ENCODE measurements at regions not wholly inside any gene's neighbourhood (a gene's known extent, or its start where the extent isn't known, plus 50 kb on each side); places are given as distances from the start of the nearest gene placed in this dataset.

- H3K4me1 ChIP-seq (ENCODE audit: control insufficient read depth in 3 of 3, insufficient read depth in 2 of 3, low read depth in 1 of 3, low read length in 2 of 3): no peaks in the 10 kb centered on the region
- no peak overlapping the region for H3K27ac ChIP-seq (ENCODE audit: low read depth in 1 of 3, low read length in 2 of 3)
- no peak overlapping the region for H3K4me3 ChIP-seq (ENCODE audit: low read depth in 1 of 3, low read length in 3 of 3)
- no peaks in the 10 kb centered on the region for H3K27me3 ChIP-seq (ENCODE audit: control insufficient read depth in 3 of 3, insufficient read depth in 3 of 3, low read length in 3 of 3)
- WGBS, 3 donors: 40 to 65% (median 48%) methylated on average over 2 of the region's 2 CpGs
- no peaks in the 10 kb centered on the region for H3K36me3 ChIP-seq (ENCODE audit: control insufficient read depth in 3 of 3, insufficient read depth in 2 of 3, low read depth in 1 of 3, low read length in 3 of 3)
- no peak for FAIRE-seq
- peaks cover 0 to 2% of the 10 kb centered on the region in 2 donors for H3K9me3 ChIP-seq (ENCODE audit: control insufficient read depth in 2 of 2, insufficient read depth in 1 of 2, low read depth in 1 of 2, low read length in 1 of 2)
- DNase-seq: no peak
These were observed 662.4 kb downstream of the TBC1D4 start for GRCh38 chr13:74819549-74819948.

- Histone ChIP-seq H3K27ac (ENCODE audit: low read depth in 1 of 3, low read length in 2 of 3) (no peak overlapping the region), H3K9me3 (ENCODE audit: control insufficient read depth in 2 of 2, insufficient read depth in 1 of 2, low read depth in 1 of 2, low read length in 1 of 2) (peaks cover 0 to 2% of the 10 kb centered on the region in 2 donors), H3K4me3 (ENCODE audit: low read depth in 1 of 3, low read length in 3 of 3) (no peak overlapping the region), H3K4me1 (ENCODE audit: control insufficient read depth in 3 of 3, insufficient read depth in 2 of 3, low read depth in 1 of 3, low read length in 2 of 3) (no peaks in the 10 kb centered on the region), H3K36me3 (ENCODE audit: control insufficient read depth in 3 of 3, insufficient read depth in 2 of 3, low read depth in 1 of 3, low read length in 3 of 3) (no peaks in the 10 kb centered on the region), H3K27me3 (ENCODE audit: control insufficient read depth in 3 of 3, insufficient read depth in 3 of 3, low read length in 3 of 3) (no peaks in the 10 kb centered on the region)
- DNase-seq: no peak
- 66 to 76% (median 73%) methylated on average over 1 of the region's 1 CpG for WGBS, 3 donors
- FAIRE-seq: no peak
These were observed 665.2 kb downstream of the TBC1D4 start for GRCh38 chr13:74816737-74817136.

GRCh38 chr13:74796157-74796556 is 662.0 kb upstream of the KLF12 start:
- H3K27me3 ChIP-seq (ENCODE audit: control insufficient read depth in 3 of 3, insufficient read depth in 3 of 3, low read length in 3 of 3): no peaks in the 10 kb centered on the region
- 45 to 71% (median 53%) methylated on average over 2 of the region's 2 CpGs for WGBS, 3 donors
- no peaks in the 10 kb centered on the region for H3K36me3 ChIP-seq (ENCODE audit: control insufficient read depth in 3 of 3, insufficient read depth in 2 of 3, low read depth in 1 of 3, low read length in 3 of 3)
- H3K4me1 ChIP-seq (ENCODE audit: control insufficient read depth in 3 of 3, insufficient read depth in 2 of 3, low read depth in 1 of 3, low read length in 2 of 3): no peaks in the 10 kb centered on the region
- H3K27ac ChIP-seq (ENCODE audit: low read depth in 1 of 3, low read length in 2 of 3): no peak overlapping the region
- FAIRE-seq (no peak), DNase-seq (no peak)
- H3K9me3 ChIP-seq (ENCODE audit: control insufficient read depth in 2 of 2, insufficient read depth in 1 of 2, low read depth in 1 of 2, low read length in 1 of 2): no peaks in the 10 kb centered on the region
- no peak overlapping the region for H3K4me3 ChIP-seq (ENCODE audit: low read depth in 1 of 3, low read length in 3 of 3)

DNA sequence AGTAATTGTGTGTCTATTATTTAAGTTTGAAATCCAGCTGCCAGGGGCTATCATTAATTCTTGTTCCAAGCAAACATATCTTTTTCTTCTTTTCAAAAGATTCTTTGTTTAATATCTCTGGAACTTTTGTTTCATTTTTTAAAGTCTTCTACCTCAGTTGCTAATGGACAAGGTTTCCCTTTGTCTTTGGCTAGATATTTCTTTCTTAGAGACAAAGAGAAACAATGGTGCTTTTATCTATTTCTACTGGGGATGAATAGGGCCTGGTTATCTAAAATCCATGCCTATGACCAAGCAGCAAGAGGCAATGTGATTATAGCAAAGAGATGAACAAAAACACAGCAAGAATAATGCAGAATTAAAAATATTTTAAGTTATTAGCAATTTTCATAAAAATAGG is 661.3 kb upstream of the KLF12 start:
- no peak for DNase-seq
- FAIRE-seq: no peak
- no peaks in the 10 kb centered on the region for H3K27me3 ChIP-seq (ENCODE audit: control insufficient read depth in 3 of 3, insufficient read depth in 3 of 3, low read length in 3 of 3)
- no peaks in the 10 kb centered on the region for H3K9me3 ChIP-seq (ENCODE audit: control insufficient read depth in 2 of 2, insufficient read depth in 1 of 2, low read depth in 1 of 2, low read length in 1 of 2)
- H3K36me3 ChIP-seq (ENCODE audit: control insufficient read depth in 3 of 3, insufficient read depth in 2 of 3, low read depth in 1 of 3, low read length in 3 of 3): no peaks in the 10 kb centered on the region
- H3K4me3 ChIP-seq (ENCODE audit: low read depth in 1 of 3, low read length in 3 of 3): no peak overlapping the region
- H3K27ac ChIP-seq (ENCODE audit: low read depth in 1 of 3, low read length in 2 of 3): no peak overlapping the region
- H3K4me1 ChIP-seq (ENCODE audit: control insufficient read depth in 3 of 3, insufficient read depth in 2 of 3, low read depth in 1 of 3, low read length in 2 of 3): no peaks in the 10 kb centered on the region

DNA sequence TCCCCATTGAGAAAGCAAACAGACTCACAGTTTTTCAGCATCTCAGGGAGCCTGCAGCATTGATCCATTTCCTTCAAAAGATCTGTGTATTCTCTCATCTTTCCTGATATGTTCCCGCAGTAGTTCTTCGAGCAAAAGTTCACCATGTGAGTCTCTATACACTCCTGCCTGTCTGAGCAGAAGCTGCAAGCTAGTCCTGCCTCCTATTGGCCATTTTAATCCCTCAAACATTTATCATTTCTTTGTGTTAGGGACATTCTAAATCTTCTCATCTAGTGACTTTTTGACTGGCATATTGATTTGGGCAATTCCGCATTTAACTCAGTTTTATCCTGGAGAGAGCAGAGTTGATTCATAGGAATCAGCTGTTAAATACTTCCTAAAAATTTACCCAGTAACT is 660.4 kb upstream of the KLF12 start:
- no peak overlapping the region for H3K27ac ChIP-seq (ENCODE audit: low read depth in 1 of 3, low read length in 2 of 3)
- H3K4me1 ChIP-seq (ENCODE audit: control insufficient read depth in 3 of 3, insufficient read depth in 2 of 3, low read depth in 1 of 3, low read length in 2 of 3): no peaks in the 10 kb centered on the region
- H3K36me3 ChIP-seq (ENCODE audit: control insufficient read depth in 3 of 3, insufficient read depth in 2 of 3, low read depth in 1 of 3, low read length in 3 of 3): no peaks in the 10 kb centered on the region
- no peaks in the 10 kb centered on the region for H3K27me3 ChIP-seq (ENCODE audit: control insufficient read depth in 3 of 3, insufficient read depth in 3 of 3, low read length in 3 of 3)
- no peak overlapping the region for H3K4me3 ChIP-seq (ENCODE audit: low read depth in 1 of 3, low read length in 3 of 3)
- FAIRE-seq (no peak), DNase-seq (no peak)
- no peaks in the 10 kb centered on the region for H3K9me3 ChIP-seq (ENCODE audit: control insufficient read depth in 2 of 2, insufficient read depth in 1 of 2, low read depth in 1 of 2, low read length in 1 of 2)
- 85 to 92% (median 88%) methylated on average over 3 of the region's 3 CpGs for WGBS, 3 donors

DNA sequence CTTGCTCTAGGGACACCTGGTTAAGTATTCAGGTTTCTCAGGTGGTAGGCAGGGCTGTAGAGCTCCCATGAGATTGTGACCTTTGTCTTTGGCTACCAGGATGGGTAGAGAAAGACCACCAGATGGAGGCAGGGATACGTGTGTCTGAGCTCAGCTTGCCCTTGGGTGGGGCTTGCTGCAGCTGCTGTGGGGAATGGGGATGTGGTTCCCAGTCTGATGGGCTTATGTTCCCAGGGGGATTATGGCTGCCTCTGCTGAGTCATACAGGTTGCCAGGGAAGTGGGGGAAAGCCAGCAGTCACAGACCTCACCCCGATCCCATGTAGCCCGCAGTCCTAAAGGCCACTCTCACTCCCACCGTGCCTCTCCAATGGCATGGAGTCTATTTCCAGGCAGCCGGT is 659.9 kb upstream of the KLF12 start:
- 78 to 89% (median 79%) methylated on average over 5 of the region's 5 CpGs for WGBS, 3 donors
- Histone ChIP-seq H3K4me3 (ENCODE audit: low read depth in 1 of 3, low read length in 3 of 3) (no peak overlapping the region), H3K4me1 (ENCODE audit: control insufficient read depth in 3 of 3, insufficient read depth in 2 of 3, low read depth in 1 of 3, low read length in 2 of 3) (no peaks in the 10 kb centered on the region), H3K36me3 (ENCODE audit: control insufficient read depth in 3 of 3, insufficient read depth in 2 of 3, low read depth in 1 of 3, low read length in 3 of 3) (no peaks in the 10 kb centered on the region), H3K27ac (ENCODE audit: low read depth in 1 of 3, low read length in 2 of 3) (no peak overlapping the region), H3K9me3 (ENCODE audit: control insufficient read depth in 2 of 2, insufficient read depth in 1 of 2, low read depth in 1 of 2, low read length in 1 of 2) (no peaks in the 10 kb centered on the region), H3K27me3 (ENCODE audit: control insufficient read depth in 3 of 3, insufficient read depth in 3 of 3, low read length in 3 of 3) (no peaks in the 10 kb centered on the region)
- FAIRE-seq (no peak), DNase-seq (no peak)

DNA sequence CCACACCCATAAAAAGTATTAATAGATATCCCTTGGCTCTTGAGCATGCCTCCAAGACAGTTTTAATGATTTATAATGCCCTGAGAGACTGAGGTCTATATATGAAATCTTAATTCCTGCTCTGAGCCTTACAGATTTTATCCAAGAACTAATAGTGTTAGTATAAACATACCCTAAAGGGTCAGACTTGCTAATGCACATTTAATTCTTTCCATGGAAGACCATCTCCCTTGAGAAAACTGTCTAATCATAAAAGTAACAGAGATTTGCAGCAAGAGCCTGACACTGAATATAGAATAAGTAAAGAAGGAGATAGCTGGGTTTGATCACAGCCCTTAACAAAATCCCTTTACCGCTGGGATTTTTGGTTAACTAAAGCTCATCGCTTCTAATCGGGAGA is 650.8 kb upstream of the KLF12 start:
- FAIRE-seq (no peak), DNase-seq (no peak)
- Histone ChIP-seq H3K4me3 (ENCODE audit: low read depth in 1 of 3, low read length in 3 of 3) (no peak overlapping the region), H3K4me1 (ENCODE audit: control insufficient read depth in 3 of 3, insufficient read depth in 2 of 3, low read depth in 1 of 3, low read length in 2 of 3) (no peaks in the 10 kb centered on the region), H3K36me3 (ENCODE audit: control insufficient read depth in 3 of 3, insufficient read depth in 2 of 3, low read depth in 1 of 3, low read length in 3 of 3) (no peaks in the 10 kb centered on the region), H3K27ac (ENCODE audit: low read depth in 1 of 3, low read length in 2 of 3) (no peak overlapping the region), H3K27me3 (ENCODE audit: control insufficient read depth in 3 of 3, insufficient read depth in 3 of 3, low read length in 3 of 3) (no peaks in the 10 kb centered on the region), H3K9me3 (ENCODE audit: control insufficient read depth in 2 of 2, insufficient read depth in 1 of 2, low read depth in 1 of 2, low read length in 1 of 2) (no peaks in the 10 kb centered on the region)
- WGBS, 3 donors: 86 to 90% (median 87%) methylated on average over 3 of the region's 3 CpGs

DNA sequence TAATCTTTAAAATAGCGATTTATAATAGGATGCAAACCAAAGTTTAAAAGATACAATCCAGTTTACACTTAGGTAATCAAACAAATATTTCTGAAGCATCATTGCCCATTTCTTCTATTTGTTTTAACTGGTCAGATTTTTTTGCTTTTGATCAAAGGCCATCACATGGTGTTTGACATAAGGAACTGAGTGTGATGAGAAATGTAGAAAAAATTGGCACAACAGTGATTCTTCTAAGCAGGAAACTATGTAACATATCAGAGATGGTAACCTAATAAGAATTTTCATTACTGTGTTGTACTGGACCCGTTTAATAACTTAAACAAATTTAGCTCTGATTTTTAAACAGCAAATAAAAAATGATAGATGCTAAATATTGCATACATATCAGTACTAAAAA is 644.7 kb upstream of the KLF12 start:
- no peaks in the 10 kb centered on the region for H3K9me3 ChIP-seq (ENCODE audit: control insufficient read depth in 2 of 2, insufficient read depth in 1 of 2, low read depth in 1 of 2, low read length in 1 of 2)
- H3K27ac ChIP-seq (ENCODE audit: low read depth in 1 of 3, low read length in 2 of 3): no peak overlapping the region
- 62 to 69% (median 66%) methylated on average over 2 of the region's 2 CpGs for WGBS, 3 donors
- no peaks in the 10 kb centered on the region for H3K27me3 ChIP-seq (ENCODE audit: control insufficient read depth in 3 of 3, insufficient read depth in 3 of 3, low read length in 3 of 3)
- DNase-seq: no peak
- H3K4me1 ChIP-seq (ENCODE audit: control insufficient read depth in 3 of 3, insufficient read depth in 2 of 3, low read depth in 1 of 3, low read length in 2 of 3): no peaks in the 10 kb centered on the region
- FAIRE-seq: no peak
- no peak overlapping the region for H3K4me3 ChIP-seq (ENCODE audit: low read depth in 1 of 3, low read length in 3 of 3)
- no peaks in the 10 kb centered on the region for H3K36me3 ChIP-seq (ENCODE audit: control insufficient read depth in 3 of 3, insufficient read depth in 2 of 3, low read depth in 1 of 3, low read length in 3 of 3)

DNA sequence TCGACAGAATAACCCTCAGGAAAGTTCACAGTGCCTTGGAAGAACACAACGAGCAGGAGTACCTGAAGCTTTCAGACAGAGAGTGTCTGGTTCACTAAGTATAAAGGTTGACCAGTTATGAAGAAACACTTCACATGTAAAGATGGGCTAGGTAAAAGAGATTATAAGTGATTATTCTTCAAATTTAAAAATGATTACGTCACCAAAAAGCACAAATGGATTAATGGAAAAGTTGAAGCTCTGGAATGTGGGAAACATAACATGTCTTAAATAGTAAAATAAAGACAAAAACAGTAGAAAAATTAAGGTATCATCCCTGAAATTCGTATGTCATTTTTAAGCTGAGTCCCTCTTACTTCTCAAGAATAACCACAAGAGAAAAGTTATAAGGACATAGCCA is 643.9 kb upstream of the KLF12 start:
- FAIRE-seq: no peak
- WGBS, 3 donors: 61 to 82% (median 71%) methylated on average over 4 of the region's 4 CpGs
- no peaks in the 10 kb centered on the region for H3K4me1 ChIP-seq (ENCODE audit: control insufficient read depth in 3 of 3, insufficient read depth in 2 of 3, low read depth in 1 of 3, low read length in 2 of 3)

More for the DNA sequence above, 643.9 kb upstream of the KLF12 start:
- no peaks in the 10 kb centered on the region for H3K9me3 ChIP-seq (ENCODE audit: control insufficient read depth in 2 of 2, insufficient read depth in 1 of 2, low read depth in 1 of 2, low read length in 1 of 2)
- H3K4me3 ChIP-seq (ENCODE audit: low read depth in 1 of 3, low read length in 3 of 3): no peak overlapping the region
- H3K27ac ChIP-seq (ENCODE audit: low read depth in 1 of 3, low read length in 2 of 3): no peak overlapping the region
- H3K36me3 ChIP-seq (ENCODE audit: control insufficient read depth in 3 of 3, insufficient read depth in 2 of 3, low read depth in 1 of 3, low read length in 3 of 3): no peaks in the 10 kb centered on the region
- no peaks in the 10 kb centered on the region for H3K27me3 ChIP-seq (ENCODE audit: control insufficient read depth in 3 of 3, insufficient read depth in 3 of 3, low read length in 3 of 3)
- DNase-seq: no peak
